Mammary epithelial cell (primary cell): ENCODE measurements at regions not wholly inside any gene's neighbourhood (a gene's known extent, or its start where the extent isn't known, plus 50 kb on each side); places are given as distances from the start of the nearest gene placed in this dataset.

ENCODE experiments used
- CTCF ChIP-seq, 2 donors: IDR thresholded peaks in 1 of 2; conservative IDR thresholded peaks in 1 of 2; 2 replicates each; pipeline ENCODE4 v1.5.1; 2011 to 2012; ENCODE audit warnings: inconsistent platforms in 2 of 2, low read length in 2 of 2, mild to moderate bottlenecking in 2 of 2, control low read depth in 1 of 2, low read depth in 1 of 2; ENCODE audit not compliant: insufficient read depth in 1 of 2; ENCODE audit errors: extremely low read depth in 1 of 2
- EZH2 ChIP-seq: IDR thresholded peaks from 2 replicates; pipeline ENCODE4 v1.6.1; 2012; ENCODE audit warnings: low read length, inconsistent platforms, borderline replicate concordance

DNA sequence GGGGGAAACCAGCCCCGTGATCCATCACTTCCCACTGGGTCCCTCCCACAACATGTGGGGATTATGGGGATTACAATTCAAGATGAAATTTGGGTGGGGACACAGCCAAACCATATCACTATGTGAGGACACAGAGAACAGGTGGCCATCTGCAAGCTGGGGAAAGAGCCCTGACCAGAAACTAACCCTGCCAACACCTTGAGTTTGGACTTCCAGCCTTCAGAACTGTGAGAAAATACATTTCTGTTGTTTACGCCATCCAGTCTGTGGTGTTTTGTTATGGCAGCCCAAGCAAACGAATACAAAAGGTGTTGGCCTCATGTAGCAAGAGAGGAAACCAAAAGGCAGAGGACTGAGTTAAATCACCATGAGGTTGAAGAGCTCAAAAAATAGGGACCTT is 169.9 kb upstream of the TENM3 start:
- TF ChIP-seq CTCF (conservative IDR thresholded peaks at IDR 0.05 in 1 of 2, IDR thresholded peaks at IDR 0.05 in 1 of 2; ENCODE audit: extremely low read depth in 1 of 2, insufficient read depth in 1 of 2, low read depth in 1 of 2, low read length in 2 of 2), result no peak
- no peak for TF ChIP-seq EZH2
